ENCODE measurements at regions not wholly inside any gene's neighbourhood (a gene's known extent, or its start where the extent isn't known, plus 50 kb on each side); places are given as distances from the start of the nearest gene placed in this dataset.

DNA sequence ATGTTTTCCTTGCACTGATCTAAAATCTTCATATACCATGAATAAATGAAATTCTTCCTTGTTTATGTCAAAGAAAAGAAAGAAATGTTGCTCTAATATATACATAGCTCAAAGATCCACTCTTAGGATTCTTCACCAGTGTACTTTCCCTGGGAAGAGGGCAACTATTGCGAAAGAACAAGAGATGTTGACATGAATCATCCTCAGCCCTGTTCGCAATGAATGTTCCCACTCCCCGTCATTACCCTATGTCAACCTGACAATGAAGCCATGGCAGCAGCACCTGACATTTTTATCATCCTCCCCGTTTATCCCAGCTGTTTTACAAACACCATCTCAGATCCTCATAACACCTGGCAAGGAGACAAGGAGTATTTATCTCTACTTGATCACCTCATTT is 409.1 kb upstream of the GRIA1 start:
- TF ChIP-seq, protein P1, sequence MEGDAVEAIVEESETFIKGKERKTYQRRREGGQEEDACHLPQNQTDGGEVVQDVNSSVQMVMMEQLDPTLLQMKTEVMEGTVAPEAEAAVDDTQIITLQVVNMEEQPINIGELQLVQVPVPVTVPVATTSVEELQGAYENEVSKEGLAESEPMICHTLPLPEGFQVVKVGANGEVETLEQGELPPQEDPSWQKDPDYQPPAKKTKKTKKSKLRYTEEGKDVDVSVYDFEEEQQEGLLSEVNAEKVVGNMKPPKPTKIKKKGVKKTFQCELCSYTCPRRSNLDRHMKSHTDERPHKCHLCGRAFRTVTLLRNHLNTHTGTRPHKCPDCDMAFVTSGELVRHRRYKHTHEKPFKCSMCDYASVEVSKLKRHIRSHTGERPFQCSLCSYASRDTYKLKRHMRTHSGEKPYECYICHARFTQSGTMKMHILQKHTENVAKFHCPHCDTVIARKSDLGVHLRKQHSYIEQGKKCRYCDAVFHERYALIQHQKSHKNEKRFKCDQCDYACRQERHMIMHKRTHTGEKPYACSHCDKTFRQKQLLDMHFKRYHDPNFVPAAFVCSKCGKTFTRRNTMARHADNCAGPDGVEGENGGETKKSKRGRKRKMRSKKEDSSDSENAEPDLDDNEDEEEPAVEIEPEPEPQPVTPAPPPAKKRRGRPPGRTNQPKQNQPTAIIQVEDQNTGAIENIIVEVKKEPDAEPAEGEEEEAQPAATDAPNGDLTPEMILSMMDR (IDR thresholded peaks at IDR 0.05; ENCODE audit: low read depth, low read length): no peak
- no peak for DNase-seq (ENCODE audit: extremely low read depth, low read depth)

GRCh38 chr5:153084511-153084910 is 406.0 kb upstream of the GRIA1 start:
- TF ChIP-seq, protein P1 (IDR thresholded peaks at IDR 0.05; ENCODE audit: low read depth, low read length): no peak
- no peak for DNase-seq (ENCODE audit: extremely low read depth, low read depth)

DNA sequence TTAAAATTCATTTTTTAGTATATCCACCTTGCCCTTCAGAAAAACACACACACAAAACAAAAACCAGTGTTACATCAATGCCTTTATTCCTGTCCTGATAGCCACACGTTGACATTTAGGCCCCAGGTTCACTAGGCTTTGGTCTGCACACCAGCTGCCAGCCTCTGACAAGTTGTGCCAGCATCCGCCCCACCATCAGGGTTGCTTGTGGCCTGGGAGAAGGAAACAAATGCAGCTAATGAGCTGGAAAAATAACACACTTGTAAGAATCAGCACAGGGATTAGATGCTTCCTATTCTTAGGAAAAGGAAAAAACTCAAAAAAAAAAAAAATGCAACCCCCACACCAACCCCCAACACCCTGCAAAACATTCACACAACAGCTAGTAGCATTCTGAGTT is 404.0 kb upstream of the GRIA1 start:
- TF ChIP-seq, protein P1 (IDR thresholded peaks at IDR 0.05; ENCODE audit: low read depth, low read length): no peak
- no peak for DNase-seq (ENCODE audit: extremely low read depth, low read depth)

DNA sequence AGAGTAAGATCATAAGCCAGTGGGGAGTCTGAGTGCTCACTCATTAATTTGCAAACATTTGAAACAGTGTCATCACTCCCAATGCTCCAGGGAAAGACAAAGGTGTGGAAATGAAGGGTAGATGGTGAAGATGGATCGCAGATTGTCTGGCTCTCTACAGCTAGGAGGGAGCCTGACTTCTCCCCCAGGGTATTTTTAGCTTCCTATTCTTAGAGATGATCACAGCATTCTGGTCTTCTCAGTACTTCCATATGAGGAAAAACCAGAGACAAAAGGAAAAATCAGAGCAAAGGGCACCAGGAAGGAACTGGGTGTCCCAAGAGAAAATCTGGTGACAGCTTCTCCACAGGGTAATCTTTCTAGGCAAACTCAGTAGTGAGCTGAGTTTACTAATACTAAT is 401.9 kb upstream of the GRIA1 start:
- DNase-seq (ENCODE audit: extremely low read depth, low read depth): no peak
- TF ChIP-seq, protein P1 (IDR thresholded peaks at IDR 0.05; ENCODE audit: low read depth, low read length): no peak

- TF ChIP-seq, protein P1 (IDR thresholded peaks at IDR 0.05; ENCODE audit: low read depth, low read length): no peak
- no peak for DNase-seq (ENCODE audit: extremely low read depth, low read depth)
Observed at GRCh38 chr5:153094333-153094732, 396.1 kb upstream of the GRIA1 start.

GRCh38 chr5:153096381-153096780 is 394.1 kb upstream of the GRIA1 start:
- no peak for DNase-seq (ENCODE audit: extremely low read depth, low read depth)
- TF ChIP-seq, protein P1 (IDR thresholded peaks at IDR 0.05; ENCODE audit: low read depth, low read length): no peak

- DNase-seq (ENCODE audit: extremely low read depth, low read depth): no peak
- TF ChIP-seq, protein P1 (IDR thresholded peaks at IDR 0.05; ENCODE audit: low read depth, low read length): no peak
Observed at GRCh38 chr5:153099328-153099727, 391.1 kb upstream of the GRIA1 start.

Data from AG09319 (cell line).